ENCODE measurements at regions not wholly inside any gene's neighbourhood (a gene's known extent, or its start where the extent isn't known, plus 50 kb on each side); places are given as distances from the start of the nearest gene placed in this dataset.

GRCh38 chr7:124413029-124413428 is 352.6 kb downstream of the GPR37 start:
- no peaks in the 10 kb centered on the region for H3K4me1 ChIP-seq (ENCODE audit: control insufficient read depth, insufficient read depth, low read length)
- no peaks in the 10 kb centered on the region for H3K27me3 ChIP-seq (ENCODE audit: control insufficient read depth, insufficient read depth, low read length)
- no peaks in the 10 kb centered on the region for H3K36me3 ChIP-seq (ENCODE audit: insufficient read depth, low read length)
- H3K9me3 ChIP-seq (replicated peaks; ENCODE audit: low read length), result no peaks in the 10 kb centered on the region
- H3K4me2 ChIP-seq (ENCODE audit: low read length), result no peak overlapping the region
- no peak overlapping the region for H3K9ac ChIP-seq (ENCODE audit: low read depth, low read length)
- no peak overlapping the region for H3K4me3 ChIP-seq (ENCODE audit: low read length)

DNA sequence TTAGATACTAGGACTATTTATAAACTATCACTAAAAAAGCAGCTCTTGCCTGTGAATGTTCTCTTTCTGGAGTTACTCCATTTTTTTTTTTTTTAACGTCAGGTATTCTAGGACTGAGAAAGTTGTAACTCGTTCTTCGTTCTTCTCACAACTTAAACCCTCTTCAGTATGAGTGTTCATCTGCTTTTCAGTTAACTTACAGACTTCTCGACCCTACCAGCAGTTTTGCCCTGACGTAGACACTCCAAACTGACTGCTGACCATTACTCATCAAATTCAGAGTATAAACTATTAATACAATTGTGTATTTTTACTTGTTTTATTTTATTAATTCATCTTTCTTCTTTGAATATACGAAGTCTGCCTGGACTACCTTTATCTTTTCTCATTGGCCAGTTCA is 353.1 kb downstream of the GPR37 start:
- H3K36me3 ChIP-seq (ENCODE audit: insufficient read depth, low read length), result no peaks in the 10 kb centered on the region
- no peaks in the 10 kb centered on the region for H3K27me3 ChIP-seq (ENCODE audit: control insufficient read depth, insufficient read depth, low read length)
- no peaks in the 10 kb centered on the region for H3K9me3 ChIP-seq (replicated peaks; ENCODE audit: low read length)
- no peak overlapping the region for H3K4me2 ChIP-seq (ENCODE audit: low read length)
- no peak overlapping the region for H3K9ac ChIP-seq (ENCODE audit: low read depth, low read length)
- H3K4me1 ChIP-seq (ENCODE audit: control insufficient read depth, insufficient read depth, low read length), result no peaks in the 10 kb centered on the region
- no peak overlapping the region for H3K4me3 ChIP-seq (ENCODE audit: low read length)

DNA sequence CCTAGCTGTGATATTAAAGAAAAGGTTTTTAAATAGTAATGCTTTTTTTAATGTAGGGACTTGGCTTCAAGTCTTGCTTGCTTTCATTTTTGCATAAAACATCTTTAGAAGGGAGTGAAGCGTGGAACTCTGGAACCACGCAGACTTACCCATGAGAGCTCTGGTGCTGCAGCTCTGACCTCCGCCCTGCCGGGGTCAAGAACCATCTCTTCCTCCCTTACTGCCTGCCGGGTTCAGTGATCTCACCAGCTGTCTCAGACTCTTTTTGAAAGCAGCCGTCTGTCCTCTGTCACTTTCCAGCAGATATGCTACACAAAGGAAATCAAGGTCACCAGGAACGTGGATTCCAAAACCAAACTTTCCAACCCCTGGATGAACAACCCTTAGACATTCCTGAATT is 353.8 kb downstream of the GPR37 start:
- no peaks in the 10 kb centered on the region for H3K36me3 ChIP-seq (ENCODE audit: insufficient read depth, low read length)
- no peaks in the 10 kb centered on the region for H3K9me3 ChIP-seq (replicated peaks; ENCODE audit: low read length)
- no peak overlapping the region for H3K9ac ChIP-seq (ENCODE audit: low read depth, low read length)
- H3K4me1 ChIP-seq (ENCODE audit: control insufficient read depth, insufficient read depth, low read length), result no peaks in the 10 kb centered on the region
- no peak overlapping the region for H3K4me2 ChIP-seq (ENCODE audit: low read length)
- no peaks in the 10 kb centered on the region for H3K27me3 ChIP-seq (ENCODE audit: control insufficient read depth, insufficient read depth, low read length)
- no peak overlapping the region for H3K4me3 ChIP-seq (ENCODE audit: low read length)

DNA sequence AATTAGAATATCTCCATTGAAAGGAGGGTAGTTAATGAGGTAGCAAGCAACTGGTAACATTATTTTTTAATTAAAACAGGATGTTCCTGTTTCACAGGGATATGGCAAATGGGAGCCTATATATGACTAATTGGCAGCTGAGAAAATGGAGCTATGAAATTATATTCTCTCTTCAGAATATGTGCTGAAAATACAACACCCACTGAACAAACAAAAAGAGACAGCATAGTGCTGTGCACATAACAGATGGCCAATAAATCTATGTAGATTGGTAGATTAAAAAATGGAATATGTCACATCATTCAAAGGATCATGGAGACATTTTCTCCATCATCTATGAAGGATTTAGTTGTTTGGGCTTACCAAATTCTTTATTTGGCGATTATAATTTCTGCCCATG is 362.0 kb downstream of the GPR37 start:
- H3K9me3 ChIP-seq (replicated peaks; ENCODE audit: low read length), result no peaks in the 10 kb centered on the region
- no peaks in the 10 kb centered on the region for H3K4me1 ChIP-seq (ENCODE audit: control insufficient read depth, insufficient read depth, low read length)
- no peaks in the 10 kb centered on the region for H3K36me3 ChIP-seq (ENCODE audit: insufficient read depth, low read length)
- no peaks in the 10 kb centered on the region for H3K27me3 ChIP-seq (ENCODE audit: control insufficient read depth, insufficient read depth, low read length)
- no peak overlapping the region for H3K4me3 ChIP-seq (ENCODE audit: low read length)
- no peak overlapping the region for H3K9ac ChIP-seq (ENCODE audit: low read depth, low read length)
- no peak overlapping the region for H3K4me2 ChIP-seq (ENCODE audit: low read length)

- Histone ChIP-seq H3K9ac (ENCODE audit: low read depth, low read length) (no peak overlapping the region), H3K4me3 (ENCODE audit: low read length) (no peak overlapping the region), H3K4me2 (ENCODE audit: low read length) (no peak overlapping the region), H3K4me1 (ENCODE audit: control insufficient read depth, insufficient read depth, low read length) (no peaks in the 10 kb centered on the region), H3K27me3 (ENCODE audit: control insufficient read depth, insufficient read depth, low read length) (no peaks in the 10 kb centered on the region), H3K36me3 (ENCODE audit: insufficient read depth, low read length) (no peaks in the 10 kb centered on the region), H3K9me3 (replicated peaks; ENCODE audit: low read length) (no peaks in the 10 kb centered on the region)
Observed at GRCh38 chr7:124403112-124403511, 362.5 kb downstream of the GPR37 start.

DNA sequence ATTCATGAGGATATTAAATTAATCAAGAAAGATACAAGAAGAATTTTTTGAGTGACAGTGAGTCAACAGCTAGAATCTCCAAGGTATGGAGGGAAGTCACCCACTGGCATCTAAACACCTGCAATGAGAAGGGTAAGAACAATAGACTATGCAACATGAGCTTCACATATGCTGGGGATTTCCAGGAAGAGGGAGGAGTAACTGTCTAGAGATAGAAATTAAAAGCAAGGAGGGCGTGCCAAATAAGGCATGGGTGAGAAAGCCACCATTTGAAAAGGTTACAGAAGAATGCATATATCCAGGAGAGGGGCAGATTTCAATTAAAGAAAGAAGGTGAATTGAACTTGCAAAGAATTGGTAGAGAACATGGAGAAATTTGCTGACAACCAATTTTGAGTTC is 365.7 kb downstream of the GPR37 start:
- no peaks in the 10 kb centered on the region for H3K4me1 ChIP-seq (ENCODE audit: control insufficient read depth, insufficient read depth, low read length)
- no peaks in the 10 kb centered on the region for H3K9me3 ChIP-seq (replicated peaks; ENCODE audit: low read length)
- H3K4me3 ChIP-seq (ENCODE audit: low read length), result no peak overlapping the region
- no peak overlapping the region for H3K9ac ChIP-seq (ENCODE audit: low read depth, low read length)
- H3K27me3 ChIP-seq (ENCODE audit: control insufficient read depth, insufficient read depth, low read length), result no peaks in the 10 kb centered on the region
- no peak overlapping the region for H3K4me2 ChIP-seq (ENCODE audit: low read length)
- H3K36me3 ChIP-seq (ENCODE audit: insufficient read depth, low read length), result no peaks in the 10 kb centered on the region

- H3K36me3 ChIP-seq (ENCODE audit: insufficient read depth, low read length), result no peaks in the 10 kb centered on the region
- no peak overlapping the region for H3K9ac ChIP-seq (ENCODE audit: low read depth, low read length)
- no peak overlapping the region for H3K4me3 ChIP-seq (ENCODE audit: low read length)
- no peak overlapping the region for H3K4me2 ChIP-seq (ENCODE audit: low read length)
- no peaks in the 10 kb centered on the region for H3K4me1 ChIP-seq (ENCODE audit: control insufficient read depth, insufficient read depth, low read length)
- H3K9me3 ChIP-seq (replicated peaks; ENCODE audit: low read length), result no peaks in the 10 kb centered on the region
- no peaks in the 10 kb centered on the region for H3K27me3 ChIP-seq (ENCODE audit: control insufficient read depth, insufficient read depth, low read length)
Observed at GRCh38 chr7:124398937-124399552, 366.2 kb upstream of the TMEM229A start.

DNA sequence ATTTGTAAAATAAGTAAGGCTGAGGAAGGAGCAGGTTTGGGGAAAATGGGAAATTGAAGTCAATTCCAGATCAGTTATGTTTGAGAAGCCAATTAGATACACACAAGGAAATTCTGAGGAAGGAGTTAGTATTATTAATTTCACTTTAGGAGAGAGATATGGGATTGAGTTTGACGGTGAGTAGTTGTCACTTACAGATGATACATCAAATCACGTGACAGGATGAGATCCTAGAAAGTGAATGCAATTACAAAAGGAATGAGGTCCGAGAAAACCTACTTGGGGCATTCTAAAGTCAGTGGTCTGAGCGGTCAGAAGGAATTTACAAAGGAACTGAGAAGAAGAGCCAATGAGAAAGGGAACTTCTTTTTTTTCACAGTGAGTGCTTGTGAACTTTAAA is 364.3 kb upstream of the TMEM229A start:
- Histone ChIP-seq H3K9ac (ENCODE audit: low read depth, low read length) (no peak overlapping the region), H3K9me3 (replicated peaks; ENCODE audit: low read length) (no peaks in the 10 kb centered on the region), H3K4me1 (ENCODE audit: control insufficient read depth, insufficient read depth, low read length) (no peaks in the 10 kb centered on the region), H3K36me3 (ENCODE audit: insufficient read depth, low read length) (no peaks in the 10 kb centered on the region), H3K4me2 (ENCODE audit: low read length) (no peak overlapping the region), H3K4me3 (ENCODE audit: low read length) (no peak overlapping the region), H3K27me3 (ENCODE audit: control insufficient read depth, insufficient read depth, low read length) (no peaks in the 10 kb centered on the region)

- Histone ChIP-seq H3K9ac (ENCODE audit: low read depth, low read length) (no peak overlapping the region), H3K36me3 (ENCODE audit: insufficient read depth, low read length) (no peaks in the 10 kb centered on the region), H3K4me3 (ENCODE audit: low read length) (no peak overlapping the region), H3K27me3 (ENCODE audit: control insufficient read depth, insufficient read depth, low read length) (no peaks in the 10 kb centered on the region), H3K9me3 (replicated peaks; ENCODE audit: low read length) (no peaks in the 10 kb centered on the region), H3K4me2 (ENCODE audit: low read length) (no peak overlapping the region), H3K4me1 (ENCODE audit: control insufficient read depth, insufficient read depth, low read length) (no peaks in the 10 kb centered on the region)
Observed at GRCh38 chr7:124390301-124390700, 357.4 kb upstream of the TMEM229A start.

DNA sequence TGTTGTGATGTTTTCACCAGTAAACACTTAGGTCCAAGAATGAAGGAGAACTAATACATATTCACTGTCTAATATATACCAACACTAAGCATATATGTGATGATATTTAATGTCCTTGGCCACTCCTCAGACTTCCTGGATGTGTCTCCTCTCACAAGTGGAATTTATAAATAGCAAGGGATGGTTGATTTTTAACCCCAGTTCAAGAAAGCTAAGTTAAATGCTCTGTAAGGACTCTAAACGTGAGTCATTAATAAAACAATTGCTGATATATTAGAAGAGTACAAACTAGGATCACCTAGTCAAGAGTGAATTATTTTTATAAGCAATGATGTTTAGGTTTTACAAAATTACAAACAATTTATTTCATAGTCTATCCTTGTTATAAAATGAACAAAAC is 355.9 kb upstream of the TMEM229A start:
- Histone ChIP-seq H3K9ac (ENCODE audit: low read depth, low read length) (no peak overlapping the region), H3K27me3 (ENCODE audit: control insufficient read depth, insufficient read depth, low read length) (no peaks in the 10 kb centered on the region), H3K4me2 (ENCODE audit: low read length) (no peak overlapping the region), H3K4me3 (ENCODE audit: low read length) (no peak overlapping the region), H3K4me1 (ENCODE audit: control insufficient read depth, insufficient read depth, low read length) (no peaks in the 10 kb centered on the region), H3K36me3 (ENCODE audit: insufficient read depth, low read length) (no peaks in the 10 kb centered on the region), H3K9me3 (replicated peaks; ENCODE audit: low read length) (no peaks in the 10 kb centered on the region)

DNA sequence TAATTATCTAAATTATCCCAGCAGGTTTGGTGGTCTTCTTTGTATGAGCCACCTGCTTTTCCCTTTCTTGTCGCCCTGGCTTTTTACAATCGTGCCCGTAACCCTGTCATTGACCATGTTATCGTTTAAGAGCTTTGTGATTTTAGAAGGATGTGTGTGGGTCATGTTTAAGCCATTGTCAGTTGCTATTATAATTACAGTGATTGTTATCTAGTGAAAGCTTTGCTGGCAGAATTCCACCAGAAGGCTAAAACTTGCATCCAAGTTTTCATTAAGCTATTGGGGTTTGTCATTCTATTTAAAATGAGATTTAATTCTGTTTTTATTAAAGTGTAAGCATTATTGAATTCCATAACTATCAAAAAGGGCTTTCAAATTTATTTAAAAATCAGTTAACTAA is 354.2 kb upstream of the TMEM229A start:
- Histone ChIP-seq H3K4me1 (ENCODE audit: control insufficient read depth, insufficient read depth, low read length) (no peaks in the 10 kb centered on the region), H3K4me2 (ENCODE audit: low read length) (no peak overlapping the region), H3K9me3 (replicated peaks; ENCODE audit: low read length) (no peaks in the 10 kb centered on the region), H3K36me3 (ENCODE audit: insufficient read depth, low read length) (no peaks in the 10 kb centered on the region), H3K4me3 (ENCODE audit: low read length) (no peak overlapping the region), H3K27me3 (ENCODE audit: control insufficient read depth, insufficient read depth, low read length) (no peaks in the 10 kb centered on the region), H3K9ac (ENCODE audit: low read depth, low read length) (no peak overlapping the region)

DNA sequence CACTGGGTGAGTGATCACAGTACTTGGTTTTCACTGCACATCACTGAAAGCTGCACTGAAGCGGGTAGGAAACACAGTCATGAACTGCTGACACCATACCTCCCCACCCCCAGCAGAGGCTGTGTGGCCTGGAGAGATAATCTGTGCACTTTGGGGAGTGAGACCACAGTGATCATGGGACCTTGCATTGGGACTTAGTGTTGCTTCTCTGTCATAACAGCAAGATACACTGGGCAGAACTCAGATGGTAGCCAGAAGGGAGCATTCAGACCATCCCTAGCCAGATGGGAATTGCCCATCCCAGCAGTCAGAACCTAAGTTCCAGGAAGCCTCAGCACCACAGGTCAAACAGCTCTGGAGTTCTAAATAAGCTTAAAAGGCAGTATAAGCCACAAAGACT is 346.4 kb upstream of the TMEM229A start:
- Histone ChIP-seq H3K9me3 (replicated peaks; ENCODE audit: low read length) (no peaks in the 10 kb centered on the region), H3K27me3 (ENCODE audit: control insufficient read depth, insufficient read depth, low read length) (no peaks in the 10 kb centered on the region), H3K4me3 (ENCODE audit: low read length) (no peak overlapping the region), H3K4me1 (ENCODE audit: control insufficient read depth, insufficient read depth, low read length) (no peaks in the 10 kb centered on the region), H3K9ac (ENCODE audit: low read depth, low read length) (no peak overlapping the region), H3K4me2 (ENCODE audit: low read length) (no peak overlapping the region), H3K36me3 (ENCODE audit: insufficient read depth, low read length) (no peaks in the 10 kb centered on the region)

Measured in skeletal muscle satellite cell (primary cell).